SJSA1 (cell line): ENCODE measurements at regions not wholly inside any gene's neighbourhood (a gene's known extent, or its start where the extent isn't known, plus 50 kb on each side); places are given as distances from the start of the nearest gene placed in this dataset.
A peak's percentile ranks its signal among the peaks of the same experiment; 100 is the strongest.

Source experiments
- DNase-seq, 2 experiments: peaks; one replicate each; pipeline ENCODE4 v3.0.0-alpha.2; 2015 to 2020; ENCODE audit warnings: low spot score in 2 of 2, low read depth in 1 of 2
- H3K27ac ChIP-seq: fragments of 250-450 bp; sonication (Bioruptor Pico); 2 replicates; pipeline ENCODE4 v1.5.1; 2020; ENCODE audit warnings: mild to moderate bottlenecking, moderate library complexity
- H3K27me3 ChIP-seq: fragments of 250-450 bp; sonication (Bioruptor Pico); replicated peaks from 2 replicates; pipeline ENCODE4 v1.5.1; 2020; ENCODE audit warnings: mild to moderate bottlenecking, moderate library complexity
- H3K36me3 ChIP-seq: fragments of 250-450 bp; sonication (Bioruptor Pico); 2 replicates; pipeline ENCODE4 v1.5.1; 2020; ENCODE audit warnings: mild to moderate bottlenecking
- H3K4me1 ChIP-seq: fragments of 250-450 bp; sonication (Bioruptor Pico); replicated peaks from 2 replicates; pipeline ENCODE4 v1.6.1; 2021; ENCODE audit warnings: mild to moderate bottlenecking
- H3K4me3 ChIP-seq: fragments of 250-450 bp; sonication (Bioruptor Pico); 2 replicates; pipeline ENCODE4 v1.5.1; 2020; ENCODE audit warnings: mild to moderate bottlenecking
- H3K9me3 ChIP-seq: fragments of 250-450 bp; sonication (Bioruptor Pico); replicated peaks from 2 replicates; pipeline ENCODE4 v1.5.1; 2020; ENCODE audit warnings: mild to moderate bottlenecking

GRCh38 chr13:106683179-106683578 is 115.2 kb upstream of the ARGLU1 start:
- Histone ChIP-seq H3K4me1 (no peaks in the 10 kb centered on the region), H3K27ac (no peak overlapping the region), H3K27me3 (peaks cover 4% of the 10 kb centered on the region; the same call in 1 of the 2 replicates), H3K4me3 (no peak overlapping the region), H3K9me3 (no peaks in the 10 kb centered on the region), H3K36me3 (no peaks in the 10 kb centered on the region)
- DNase-seq, result no peak

GRCh38 chr13:106681997-106682396 is 114.1 kb upstream of the ARGLU1 start:
- H3K4me3 ChIP-seq, result no peak overlapping the region
- H3K4me1 ChIP-seq, result no peaks in the 10 kb centered on the region
- no peak for DNase-seq
- peaks cover 4% of the 10 kb centered on the region; the same call in 1 of the 2 replicates for H3K27me3 ChIP-seq
- no peaks in the 10 kb centered on the region for H3K36me3 ChIP-seq
- no peak overlapping the region for H3K27ac ChIP-seq
- no peaks in the 10 kb centered on the region for H3K9me3 ChIP-seq

- H3K27ac ChIP-seq, result no peak overlapping the region
- no peak for DNase-seq
Measured at GRCh38 chr13:106681536-106681935, 113.6 kb upstream of the ARGLU1 start.

GRCh38 chr13:106680796-106681472 is 113.0 kb upstream of the ARGLU1 start:
- H3K27me3 ChIP-seq, result no peaks in the 10 kb centered on the region; the same call in 1 of the 2 replicates

More at GRCh38 chr13:106681536-106681935, 113.6 kb upstream of the ARGLU1 start:
- no peaks in the 10 kb centered on the region for H3K9me3 ChIP-seq
- no peak overlapping the region for H3K4me3 ChIP-seq
- peaks cover 4% of the 10 kb centered on the region; the same call in 1 of the 2 replicates for H3K27me3 ChIP-seq
- no peaks in the 10 kb centered on the region for H3K4me1 ChIP-seq
- H3K36me3 ChIP-seq, result no peaks in the 10 kb centered on the region

GRCh38 chr13:106678646-106679418 is 110.9 kb upstream of the ARGLU1 start:
- Histone ChIP-seq H3K27ac (no peak overlapping the region), H3K4me1 (no peaks in the 10 kb centered on the region), H3K27me3 (no peaks in the 10 kb centered on the region), H3K4me3 (no peak overlapping the region), H3K36me3 (no peaks in the 10 kb centered on the region), H3K9me3 (no peaks in the 10 kb centered on the region)
- DNase-seq, result no peak

More at GRCh38 chr13:106680796-106681472, 113.0 kb upstream of the ARGLU1 start:
- DNase-seq, result no peak
- Histone ChIP-seq H3K4me3 (no peak overlapping the region), H3K36me3 (no peaks in the 10 kb centered on the region), H3K9me3 (no peaks in the 10 kb centered on the region), H3K27ac (no peak overlapping the region), H3K4me1 (no peaks in the 10 kb centered on the region)

- Histone ChIP-seq H3K27ac (no peak overlapping the region), H3K36me3 (no peaks in the 10 kb centered on the region), H3K4me1 (no peaks in the 10 kb centered on the region), H3K9me3 (no peaks in the 10 kb centered on the region), H3K4me3 (no peak overlapping the region), H3K27me3 (no peaks in the 10 kb centered on the region; the same call in 1 of the 2 replicates)
- DNase-seq, result no peak
Measured at GRCh38 chr13:106675311-106675710, 107.4 kb upstream of the ARGLU1 start.

GRCh38 chr13:106660746-106661625 is 93.0 kb upstream of the ARGLU1 start:
- H3K27ac ChIP-seq, result no peak overlapping the region
- H3K27me3 ChIP-seq, result no peaks in the 10 kb centered on the region
- H3K4me1 ChIP-seq, result no peaks in the 10 kb centered on the region
- DNase-seq, result no peak
- H3K4me3 ChIP-seq, result no peak overlapping the region
- no peaks in the 10 kb centered on the region for H3K36me3 ChIP-seq
- no peaks in the 10 kb centered on the region for H3K9me3 ChIP-seq

GRCh38 chr13:106657104-106657503 is 89.2 kb upstream of the ARGLU1 start:
- Histone ChIP-seq H3K4me3 (no peak overlapping the region), H3K27me3 (no peaks in the 10 kb centered on the region), H3K36me3 (no peaks in the 10 kb centered on the region), H3K27ac (no peak overlapping the region), H3K4me1 (no peaks in the 10 kb centered on the region), H3K9me3 (no peaks in the 10 kb centered on the region)
- DNase-seq, result no peak

- Histone ChIP-seq H3K9me3 (no peaks in the 10 kb centered on the region), H3K27ac (no peak overlapping the region), H3K4me3 (no peak overlapping the region), H3K36me3 (no peaks in the 10 kb centered on the region), H3K27me3 (no peaks in the 10 kb centered on the region), H3K4me1 (0 out of 2 replicates have a peak, but pooled peaks cover under 1% of the 10 kb centered on the region)
- no peak for DNase-seq
Measured at GRCh38 chr13:106656186-106656585, 88.2 kb upstream of the ARGLU1 start.

GRCh38 chr13:106651442-106651841 is 83.5 kb upstream of the ARGLU1 start:
- Histone ChIP-seq H3K27me3 (no peaks in the 10 kb centered on the region), H3K27ac (no peak overlapping the region), H3K9me3 (no peaks in the 10 kb centered on the region), H3K4me1 (peaks cover 39% of the 10 kb centered on the region), H3K4me3 (no peak overlapping the region), H3K36me3 (no peaks in the 10 kb centered on the region)
- DNase-seq, result no peak

- Histone ChIP-seq H3K4me1 (peaks cover 39% of the 10 kb centered on the region), H3K27me3 (no peaks in the 10 kb centered on the region), H3K27ac (no peak overlapping the region), H3K4me3 (no peak overlapping the region), H3K9me3 (no peaks in the 10 kb centered on the region), H3K36me3 (no peaks in the 10 kb centered on the region)
- DNase-seq, result no peak
Measured at GRCh38 chr13:106650690-106651205, 82.8 kb upstream of the ARGLU1 start.

- Histone ChIP-seq H3K36me3 (no peaks in the 10 kb centered on the region), H3K27me3 (no peaks in the 10 kb centered on the region), H3K9me3 (no peaks in the 10 kb centered on the region), H3K27ac (peak overlapping the region; percentile 22), H3K4me1 (peaks cover 39% of the 10 kb centered on the region), H3K4me3 (no peak overlapping the region)
- peak; percentile 73 to 75 for DNase-seq
Measured at GRCh38 chr13:106649495-106649894, 81.6 kb upstream of the ARGLU1 start.

- Histone ChIP-seq H3K27me3 (no peaks in the 10 kb centered on the region), H3K9me3 (no peaks in the 10 kb centered on the region), H3K4me1 (no peaks in the 10 kb centered on the region), H3K4me3 (no peak overlapping the region), H3K36me3 (no peaks in the 10 kb centered on the region), H3K27ac (no peak overlapping the region)
- DNase-seq, result no peak
Measured at GRCh38 chr13:106640515-106640914, 72.6 kb upstream of the ARGLU1 start.
